ENCODE measurements at regions not wholly inside any gene's neighbourhood (a gene's known extent, or its start where the extent isn't known, plus 50 kb on each side); places are given as distances from the start of the nearest gene placed in this dataset.

GRCh38 chr10:108899670-108900069, 1023.6 kb downstream of the XPNPEP1 start:
- Histone ChIP-seq H3K9me2 (ENCODE audit: insufficient read depth) (no peaks in the 10 kb centered on the region), H3K27ac (no peak overlapping the region), H3K9me3 (ENCODE audit: insufficient read depth, low read depth) (no peaks in the 10 kb centered on the region), H3K4me3 (no peak overlapping the region), H3F3A (ENCODE audit: insufficient read depth, low read depth) (no peaks in the 10 kb centered on the region), H2AFZ (no peak overlapping the region), H3K27me3 (ENCODE audit: insufficient read depth, low read depth) (no peaks in the 10 kb centered on the region), H3K4me1 (replicated peaks; ENCODE audit: insufficient read depth) (no peaks in the 10 kb centered on the region), H3K4me2 (no peak overlapping the region), H3K79me2 (ENCODE audit: low read depth) (no peaks in the 10 kb centered on the region), H3K36me3 (ENCODE audit: low read depth) (no peaks in the 10 kb centered on the region), H4K20me1 (ENCODE audit: insufficient read depth) (no peaks in the 10 kb centered on the region)
- intact Hi-C loops (cut with micrococcal nuclease; ENCODE audit: unreplicated experiment): no loop called here
- BruUV-seq (replicated peaks): no TSS peak
- POLR2A ChIA-PET (ENCODE audit: unreplicated experiment): no interaction called here
- CTCF ChIA-PET: no interaction called here
- no peak for DNase-seq
- no peak for TF ChIP-seq EZH2 (IDR thresholded peaks at IDR 0.05; ENCODE audit: low read depth)
- no peak for TF ChIP-seq CTCF (conservative IDR thresholded peaks at IDR 0.05)

GRCh38 chr10:108894402-108895301, 1028.7 kb downstream of the XPNPEP1 start:
- no peaks in the 10 kb centered on the region for H3K27me3 ChIP-seq (ENCODE audit: insufficient read depth, low read depth)
- H2AFZ ChIP-seq: no peak overlapping the region
- POLR2A ChIA-PET (ENCODE audit: unreplicated experiment): no interaction called here
- no peaks in the 10 kb centered on the region for H3K9me3 ChIP-seq (ENCODE audit: insufficient read depth, low read depth)
- H3K27ac ChIP-seq: no peak overlapping the region
- no peaks in the 10 kb centered on the region for H3K79me2 ChIP-seq (ENCODE audit: low read depth)
- DNase-seq: no peak
- H3K4me3 ChIP-seq: no peak overlapping the region
- CTCF ChIA-PET: no interaction called here
- TF ChIP-seq CTCF (conservative IDR thresholded peaks at IDR 0.05) (no peak), EZH2 (IDR thresholded peaks at IDR 0.05; ENCODE audit: low read depth) (no peak)
- no peaks in the 10 kb centered on the region for H3F3A ChIP-seq (ENCODE audit: insufficient read depth, low read depth)
- no peaks in the 10 kb centered on the region for H4K20me1 ChIP-seq (ENCODE audit: insufficient read depth)
- no peak overlapping the region for H3K4me2 ChIP-seq
- no peaks in the 10 kb centered on the region for H3K4me1 ChIP-seq (replicated peaks; ENCODE audit: insufficient read depth)
- no TSS peak for BruUV-seq (replicated peaks)
- no peaks in the 10 kb centered on the region for H3K9me2 ChIP-seq (ENCODE audit: insufficient read depth)
- intact Hi-C loops (cut with micrococcal nuclease; ENCODE audit: unreplicated experiment): no loop called here
- H3K36me3 ChIP-seq (ENCODE audit: low read depth): no peaks in the 10 kb centered on the region

- no peak overlapping the region for H3K4me2 ChIP-seq
- no peak overlapping the region for H3K27ac ChIP-seq
- intact Hi-C loops (cut with micrococcal nuclease; ENCODE audit: unreplicated experiment): no loop called here
- BruUV-seq (replicated peaks): no TSS peak
- no peak overlapping the region for H3K4me3 ChIP-seq
- no peaks in the 10 kb centered on the region for H3K79me2 ChIP-seq (ENCODE audit: low read depth)
- H3F3A ChIP-seq (ENCODE audit: insufficient read depth, low read depth): no peaks in the 10 kb centered on the region
- no peak overlapping the region for H2AFZ ChIP-seq
- H3K27me3 ChIP-seq (ENCODE audit: insufficient read depth, low read depth): no peaks in the 10 kb centered on the region
- no peaks in the 10 kb centered on the region for H3K4me1 ChIP-seq (replicated peaks; ENCODE audit: insufficient read depth)
- no peaks in the 10 kb centered on the region for H3K9me3 ChIP-seq (ENCODE audit: insufficient read depth, low read depth)
- ChIA-PET POLR2A (ENCODE audit: unreplicated experiment) (no interaction called here), CTCF (no interaction called here)
- H4K20me1 ChIP-seq (ENCODE audit: insufficient read depth): no peaks in the 10 kb centered on the region
- no peaks in the 10 kb centered on the region for H3K9me2 ChIP-seq (ENCODE audit: insufficient read depth)
- TF ChIP-seq EZH2 (IDR thresholded peaks at IDR 0.05; ENCODE audit: low read depth) (no peak), CTCF (conservative IDR thresholded peaks at IDR 0.05) (no peak)
- no peaks in the 10 kb centered on the region for H3K36me3 ChIP-seq (ENCODE audit: low read depth)
- DNase-seq: no peak
These were observed 1046.2 kb downstream of the XPNPEP1 start for GRCh38 chr10:108877095-108877561.

Data from PC-9 (cell line).